Inferior parietal cortex (tissue), 1 donor: ENCODE measurements at regions not wholly inside any gene's neighbourhood (a gene's known extent, or its start where the extent isn't known, plus 50 kb on each side); places are given as distances from the start of the nearest gene placed in this dataset.
"Not testable (repeated sequence)": the region's sequence is repeated elsewhere in the genome, so short reads cannot be mapped to it uniquely, and the experiment has no call there.

Source experiments
- DNase-seq: peaks from one replicate; pipeline ENCODE4 v3.0.0-alpha.2; 2016; ENCODE audit errors: extremely low spot score

- DNase-seq, result no peak
These were observed 164.1 kb upstream of the NEBL start for GRCh38 chr10:21061184-21061583.

- DNase-seq, result no peak
These were observed 163.5 kb upstream of the NEBL start for GRCh38 chr10:21060626-21061025.

- DNase-seq, result no peak
These were observed 160.9 kb upstream of the NEBL start for GRCh38 chr10:21057989-21058388.

- DNase-seq, result no peak
These were observed 160.3 kb upstream of the NEBL start for GRCh38 chr10:21057436-21057835.

DNA sequence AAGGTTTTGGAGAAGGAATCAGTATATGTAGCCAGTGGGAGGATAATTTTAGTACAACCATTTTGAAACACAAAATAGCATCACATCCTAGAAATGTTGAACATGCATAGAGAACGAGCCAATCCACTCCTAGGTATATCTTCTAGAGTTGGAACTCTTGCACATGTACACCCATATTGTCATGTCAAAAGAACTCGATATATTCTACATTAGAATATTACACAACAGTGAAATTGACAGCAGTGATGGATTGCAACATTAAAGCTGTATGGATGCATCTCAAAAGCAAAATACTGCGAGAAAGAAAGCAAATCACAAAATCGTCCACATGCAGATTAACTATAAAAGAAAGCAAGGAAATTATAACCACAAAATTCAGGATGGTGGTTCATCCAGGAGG lies 159.3 kb upstream of the NEBL start:
- no peak for DNase-seq

DNA sequence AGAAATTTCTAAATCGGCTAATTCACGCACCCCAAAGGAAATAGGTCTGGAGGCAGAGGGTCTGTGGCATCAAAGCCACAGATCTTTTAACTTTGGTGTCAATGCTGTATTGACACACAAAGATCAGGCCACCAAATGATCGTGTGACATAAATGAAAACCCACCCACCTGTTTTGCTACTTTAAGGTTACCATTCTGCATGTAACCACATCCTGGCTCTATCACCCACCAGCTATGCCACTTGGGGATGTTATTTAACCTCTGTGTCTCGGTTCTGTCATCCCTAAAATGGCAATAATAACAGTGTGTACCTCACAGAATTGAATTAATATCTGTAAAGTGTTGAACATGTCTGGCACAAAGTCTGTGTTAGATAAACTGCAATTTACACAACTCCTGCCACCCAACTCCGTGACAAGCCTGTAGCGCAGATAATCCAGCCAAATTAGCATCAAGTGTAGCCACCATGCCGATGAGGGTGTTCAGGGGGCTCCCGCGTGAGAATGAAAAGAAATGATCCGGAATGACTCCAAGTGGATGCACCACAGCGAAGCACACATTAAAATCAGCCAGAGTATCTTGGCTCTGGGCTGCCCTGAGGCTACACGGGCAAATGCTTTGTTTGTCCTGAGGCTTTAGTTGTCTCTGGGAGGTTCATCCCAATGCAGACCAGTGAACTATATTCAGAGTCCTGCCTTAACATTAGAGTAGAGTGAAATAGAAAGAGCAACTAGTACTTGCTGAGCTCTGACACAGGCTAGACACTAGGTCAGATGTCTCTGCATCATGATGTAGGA lies 158.4 kb upstream of the NEBL start:
- no peak for DNase-seq

GRCh38 chr10:21053953-21054690 lies 157.0 kb upstream of the NEBL start:
- no peak for DNase-seq

GRCh38 chr10:21052709-21053104 lies 155.6 kb upstream of the NEBL start:
- DNase-seq, result no peak

- no peak for DNase-seq
These were observed 155.1 kb upstream of the NEBL start for GRCh38 chr10:21052072-21052708.

GRCh38 chr10:21049482-21049881 lies 152.4 kb upstream of the NEBL start:
- no peak for DNase-seq

GRCh38 chr10:21048068-21048467 lies 151.0 kb upstream of the NEBL start:
- DNase-seq, result no peak

- DNase-seq, result no peak
These were observed 150.4 kb upstream of the NEBL start for GRCh38 chr10:21047511-21047910.

DNA sequence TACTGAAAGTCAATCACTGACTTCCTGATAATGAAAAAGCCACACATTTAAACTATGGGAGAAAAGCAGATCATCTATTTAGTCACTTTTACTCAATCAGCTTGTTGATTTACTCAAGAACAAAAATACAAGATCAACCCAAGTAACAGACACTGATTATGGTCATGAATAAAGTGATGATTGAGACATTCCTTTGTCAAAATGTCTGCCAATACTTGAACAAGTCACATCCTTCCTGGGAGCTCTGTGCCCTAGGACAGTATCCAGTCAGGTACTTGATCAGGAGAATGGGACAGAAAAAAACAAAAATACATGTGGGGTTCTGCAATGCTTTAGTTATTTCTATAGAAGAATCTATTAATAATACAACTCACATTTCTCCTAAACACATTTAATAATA lies 150.0 kb upstream of the NEBL start:
- DNase-seq, result no peak

DNA sequence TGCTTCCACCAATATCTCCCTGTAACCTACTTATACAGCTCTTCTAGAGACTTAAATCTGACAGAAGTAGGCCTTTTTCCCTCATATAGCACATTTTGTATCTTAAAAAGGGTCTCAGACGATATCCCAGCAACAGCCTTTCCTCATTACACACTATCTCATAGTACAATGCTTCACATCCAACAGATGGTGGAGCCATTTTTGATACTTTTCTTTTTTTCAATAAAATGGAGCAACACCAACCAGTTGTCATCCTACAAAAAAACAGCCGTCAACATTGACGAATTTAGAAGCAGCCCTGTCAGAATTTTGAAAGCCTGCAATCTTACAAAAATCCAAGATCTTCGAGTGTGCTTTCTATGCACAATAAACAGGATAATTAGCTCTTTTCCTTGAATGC lies 145.9 kb upstream of the NEBL start:
- DNase-seq, result peak; percentile 27

GRCh38 chr10:21042536-21042935 lies 145.4 kb upstream of the NEBL start:
- no peak for DNase-seq

GRCh38 chr10:21041763-21042458 lies 144.8 kb upstream of the NEBL start:
- no peak for DNase-seq

DNA sequence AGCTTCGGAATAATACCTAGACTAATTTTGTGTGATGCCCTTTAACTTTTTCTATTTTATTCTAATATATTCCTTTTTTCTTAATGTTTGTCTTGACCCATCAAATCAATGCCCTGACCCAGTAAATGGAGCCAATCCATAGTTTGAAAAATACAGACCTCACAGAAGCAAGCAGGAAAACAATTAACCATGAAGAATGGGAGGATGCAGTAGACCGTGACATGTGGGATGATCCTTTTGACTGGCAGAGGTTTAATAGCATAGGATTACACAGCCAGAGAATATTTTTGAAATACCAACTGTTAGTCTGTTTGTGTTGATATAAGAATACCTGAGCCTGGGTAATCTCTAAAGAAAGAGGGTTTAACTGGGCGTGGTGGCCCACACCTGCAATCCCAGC lies 142.6 kb upstream of the NEBL start:
- DNase-seq, result no peak

- DNase-seq, result no peak
These were observed 139.6 kb upstream of the NEBL start for GRCh38 chr10:21036757-21037156.

DNA sequence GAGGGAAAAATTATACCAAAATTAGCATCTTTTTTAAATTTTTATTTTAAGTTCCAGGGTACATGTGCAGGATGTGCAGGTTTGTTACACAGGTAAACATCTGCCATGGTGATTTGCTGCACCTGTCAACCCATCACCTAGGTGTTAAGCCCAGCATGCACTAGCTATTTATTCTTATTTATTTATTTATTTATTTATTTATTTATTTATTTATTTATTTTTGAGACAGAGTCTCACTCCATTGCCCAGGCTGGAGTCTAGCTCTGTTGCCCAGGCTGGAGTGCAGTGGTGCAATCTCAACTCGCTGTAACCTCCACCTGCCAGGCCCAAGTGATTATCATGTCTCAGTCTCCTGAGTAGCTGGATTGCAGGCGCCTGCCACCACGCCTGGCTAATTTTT lies 137.7 kb upstream of the NEBL start:
- not testable (repeated sequence) for DNase-seq

DNA sequence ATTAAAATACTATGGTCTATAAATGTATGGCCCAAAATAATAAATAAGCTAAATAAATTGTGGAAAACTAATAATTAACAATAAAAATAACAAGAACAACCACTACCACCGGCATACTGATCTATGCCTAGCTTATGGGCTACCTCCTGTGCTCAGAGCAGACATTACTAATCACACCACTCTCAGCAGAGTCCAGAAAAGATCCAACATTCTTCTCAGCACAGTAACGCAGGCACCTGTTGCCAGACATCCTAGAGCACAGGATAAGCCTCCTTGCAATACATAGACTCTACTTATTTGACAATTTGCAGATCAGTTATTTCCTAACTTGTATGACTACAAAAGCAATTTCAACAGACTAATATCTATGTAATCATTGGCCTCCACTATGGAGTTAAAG lies 137.1 kb upstream of the NEBL start:
- DNase-seq, result no peak

DNA sequence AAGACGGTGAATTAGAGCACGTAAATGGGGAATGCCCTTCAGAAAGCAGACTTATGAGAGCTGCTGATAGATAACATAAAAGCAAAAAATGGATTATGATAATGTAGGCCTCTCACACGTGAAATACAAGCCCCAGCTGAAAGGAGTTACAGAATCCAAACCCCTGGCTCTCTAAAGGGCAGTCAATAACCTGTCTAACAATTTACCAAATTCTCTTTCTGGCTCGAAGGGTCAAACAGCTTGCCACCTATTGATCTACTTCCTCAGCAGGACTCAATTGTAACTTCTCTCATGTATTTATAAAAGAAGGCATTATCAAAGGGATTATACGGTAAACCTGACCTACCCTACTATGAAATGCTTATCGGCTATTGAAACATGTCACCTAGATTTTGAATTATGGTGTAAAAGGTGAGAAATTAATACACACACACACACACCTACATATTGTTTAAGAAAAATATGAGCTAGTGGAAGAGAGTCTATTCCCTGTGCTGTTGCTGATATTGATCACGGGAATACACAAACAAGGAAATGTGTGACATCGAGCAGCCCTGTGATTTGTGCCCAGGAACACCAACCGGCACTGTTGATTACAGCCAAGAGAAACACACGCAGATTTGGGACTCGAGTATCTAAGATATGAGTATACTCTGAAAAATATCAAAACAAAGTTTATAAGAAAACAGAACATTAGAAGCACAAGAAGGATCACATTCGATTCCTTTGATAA lies 135.6 kb upstream of the NEBL start:
- DNase-seq, result no peak
